KMS-11 (cell line): ENCODE measurements at regions not wholly inside any gene's neighbourhood (a gene's known extent, or its start where the extent isn't known, plus 50 kb on each side); places are given as distances from the start of the nearest gene placed in this dataset.

Experiments
- H2AFZ ChIP-seq: fragments of 200-600 bp; sonication (generic); 2 replicates; pipeline ENCODE4 v1.6.1; 2016; ENCODE audit warnings: antibody characterized with exemption, mixed run types, low read depth
- H3K27ac ChIP-seq: fragments of 200-600 bp; sonication (generic); 2 replicates; pipeline ENCODE4 v1.6.1; 2016; ENCODE audit warnings: mild to moderate bottlenecking, mixed run types
- H3K27me3 ChIP-seq: fragments of 200-600 bp; sonication (generic); 2 replicates; pipeline ENCODE4 v1.6.1; 2017; ENCODE audit warnings: mild to moderate bottlenecking, low read depth, mixed run types, moderate library complexity; ENCODE audit not compliant: insufficient read depth
- H3K36me3 ChIP-seq: fragments of 200-600 bp; sonication (generic); 2 replicates; pipeline ENCODE4 v1.6.1; 2017; ENCODE audit warnings: mild to moderate bottlenecking, mixed run types; ENCODE audit not compliant: insufficient read depth
- H3K4me1 ChIP-seq: fragments of 200-600 bp; sonication (generic); 2 replicates; pipeline ENCODE4 v1.6.1; 2016; ENCODE audit warnings: mild to moderate bottlenecking, low read depth, mixed run types; ENCODE audit not compliant: poor library complexity, severe bottlenecking
- H3K4me2 ChIP-seq: fragments of 200-600 bp; sonication (generic); 2 replicates; pipeline ENCODE4 v1.7.0; 2016; ENCODE audit warnings: mild to moderate bottlenecking, mixed run types
- H3K4me3 ChIP-seq: fragments of 200-600 bp; sonication (generic); IDR thresholded peaks from 2 replicates; pipeline ENCODE4 v1.6.1; 2017; ENCODE audit warnings: low read depth, low read length, mixed read lengths; ENCODE audit not compliant: insufficient read depth
- H3K79me2 ChIP-seq: fragments of 200-600 bp; sonication (generic); 2 replicates; pipeline ENCODE4 v1.6.1; 2016; ENCODE audit warnings: low read depth, mixed run types; ENCODE audit not compliant: insufficient read depth
- H3K9ac ChIP-seq: fragments of 200-600 bp; sonication (generic); 2 replicates; pipeline ENCODE4 v1.6.1; 2016; ENCODE audit warnings: mild to moderate bottlenecking, mixed run types
- H4K20me1 ChIP-seq: fragments of 200-600 bp; sonication (generic); 2 replicates; pipeline ENCODE4 v1.6.1; 2016; ENCODE audit warnings: mild to moderate bottlenecking, mixed run types; ENCODE audit not compliant: insufficient read depth
- TF ChIP-seq, protein P1 (sequence below): fragments of 200-600 bp; sonication (generic); conservative IDR thresholded peaks from 2 replicates; pipeline ENCODE4 v1.6.1; 2017; ENCODE audit warnings: low read depth, mild to moderate bottlenecking, antibody characterized with exemption, low read length, moderate library complexity, mixed read lengths

DNA sequence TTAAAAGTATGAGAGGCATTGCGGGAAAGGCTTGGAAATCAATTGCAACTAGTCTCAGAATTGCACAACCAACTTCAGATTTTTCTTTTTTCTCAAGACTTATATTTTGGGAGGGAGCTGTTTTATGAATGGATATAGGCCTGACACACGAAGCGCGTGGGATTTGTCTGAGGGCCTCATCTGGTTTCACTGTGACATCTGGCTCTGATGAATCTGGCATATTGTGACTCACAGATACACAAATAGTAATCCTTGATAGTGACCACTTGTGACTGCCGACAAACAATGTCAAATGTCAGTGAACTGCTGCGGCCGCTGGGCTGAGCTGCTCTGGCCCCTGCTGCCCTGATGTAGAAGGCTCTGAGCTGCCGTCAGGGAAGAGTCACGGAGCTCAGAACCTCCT lies 655.1 kb downstream of the INHBA start:
- H3K36me3 ChIP-seq = no peaks in the 10 kb centered on the region
- H3K4me2 ChIP-seq = no peak overlapping the region
- H3K9ac ChIP-seq = no peak overlapping the region
- TF ChIP-seq, protein P1, sequence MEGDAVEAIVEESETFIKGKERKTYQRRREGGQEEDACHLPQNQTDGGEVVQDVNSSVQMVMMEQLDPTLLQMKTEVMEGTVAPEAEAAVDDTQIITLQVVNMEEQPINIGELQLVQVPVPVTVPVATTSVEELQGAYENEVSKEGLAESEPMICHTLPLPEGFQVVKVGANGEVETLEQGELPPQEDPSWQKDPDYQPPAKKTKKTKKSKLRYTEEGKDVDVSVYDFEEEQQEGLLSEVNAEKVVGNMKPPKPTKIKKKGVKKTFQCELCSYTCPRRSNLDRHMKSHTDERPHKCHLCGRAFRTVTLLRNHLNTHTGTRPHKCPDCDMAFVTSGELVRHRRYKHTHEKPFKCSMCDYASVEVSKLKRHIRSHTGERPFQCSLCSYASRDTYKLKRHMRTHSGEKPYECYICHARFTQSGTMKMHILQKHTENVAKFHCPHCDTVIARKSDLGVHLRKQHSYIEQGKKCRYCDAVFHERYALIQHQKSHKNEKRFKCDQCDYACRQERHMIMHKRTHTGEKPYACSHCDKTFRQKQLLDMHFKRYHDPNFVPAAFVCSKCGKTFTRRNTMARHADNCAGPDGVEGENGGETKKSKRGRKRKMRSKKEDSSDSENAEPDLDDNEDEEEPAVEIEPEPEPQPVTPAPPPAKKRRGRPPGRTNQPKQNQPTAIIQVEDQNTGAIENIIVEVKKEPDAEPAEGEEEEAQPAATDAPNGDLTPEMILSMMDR = no peak
- H2AFZ ChIP-seq = no peak overlapping the region
- no peak overlapping the region for H3K27ac ChIP-seq
- H3K79me2 ChIP-seq = no peaks in the 10 kb centered on the region
- no peaks in the 10 kb centered on the region for H3K4me1 ChIP-seq
- H3K27me3 ChIP-seq = no peaks in the 10 kb centered on the region
- H3K4me3 ChIP-seq = no peak overlapping the region
- no peaks in the 10 kb centered on the region for H4K20me1 ChIP-seq

DNA sequence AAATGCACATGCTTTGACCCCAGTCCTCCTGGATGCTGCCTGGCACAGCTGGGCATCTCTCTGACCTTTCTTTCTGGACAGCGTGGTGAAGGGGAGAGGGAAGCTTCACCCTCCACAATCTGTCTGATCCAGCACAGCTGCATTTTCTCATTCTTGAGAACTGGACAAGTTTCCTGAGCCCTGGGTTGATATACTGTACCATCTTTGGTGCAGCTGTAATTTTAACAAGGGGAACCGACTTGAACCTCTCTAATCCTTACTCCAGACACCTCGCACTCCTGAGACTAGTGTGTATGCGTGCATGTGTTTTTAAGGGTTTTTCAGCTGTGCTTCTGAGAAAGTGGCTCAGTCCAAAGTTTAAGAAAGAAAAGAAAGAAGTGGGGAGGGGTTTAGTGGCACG lies 655.7 kb downstream of the INHBA start:
- no peak overlapping the region for H3K9ac ChIP-seq
- H3K27me3 ChIP-seq = no peaks in the 10 kb centered on the region
- H3K4me3 ChIP-seq = no peak overlapping the region
- H3K4me1 ChIP-seq = no peaks in the 10 kb centered on the region
- TF ChIP-seq, protein P1 = no peak
- H3K27ac ChIP-seq = no peak overlapping the region
- no peaks in the 10 kb centered on the region for H3K79me2 ChIP-seq
- no peaks in the 10 kb centered on the region for H4K20me1 ChIP-seq
- no peak overlapping the region for H2AFZ ChIP-seq
- no peaks in the 10 kb centered on the region for H3K36me3 ChIP-seq
- no peak overlapping the region for H3K4me2 ChIP-seq

DNA sequence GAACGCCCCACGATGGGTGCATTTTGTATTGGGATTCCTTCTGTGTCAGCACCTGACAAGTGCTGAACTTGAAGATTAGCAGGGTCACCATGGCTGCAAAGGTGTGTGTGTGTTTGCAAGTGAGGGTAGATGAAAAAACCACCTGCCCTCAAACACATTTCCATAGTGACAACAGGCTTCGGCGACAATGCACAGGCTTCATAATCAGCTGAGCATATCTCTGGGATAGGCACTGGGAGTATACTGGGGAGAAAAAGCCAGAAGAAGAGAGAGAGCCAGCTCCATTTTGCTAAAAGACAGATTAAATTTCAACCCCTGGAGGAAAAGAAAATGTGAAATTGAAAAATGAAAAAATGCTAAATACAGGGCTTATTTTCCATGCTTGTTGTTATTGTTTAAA lies 656.1 kb downstream of the INHBA start:
- H3K4me3 ChIP-seq = no peak overlapping the region
- no peaks in the 10 kb centered on the region for H3K27me3 ChIP-seq
- H3K27ac ChIP-seq = no peak overlapping the region
- no peaks in the 10 kb centered on the region for H3K79me2 ChIP-seq
- H4K20me1 ChIP-seq = no peaks in the 10 kb centered on the region
- TF ChIP-seq, protein P1 = no peak
- H3K36me3 ChIP-seq = no peaks in the 10 kb centered on the region
- H3K9ac ChIP-seq = no peak overlapping the region
- H3K4me2 ChIP-seq = no peak overlapping the region
- no peaks in the 10 kb centered on the region for H3K4me1 ChIP-seq
- no peak overlapping the region for H2AFZ ChIP-seq

DNA sequence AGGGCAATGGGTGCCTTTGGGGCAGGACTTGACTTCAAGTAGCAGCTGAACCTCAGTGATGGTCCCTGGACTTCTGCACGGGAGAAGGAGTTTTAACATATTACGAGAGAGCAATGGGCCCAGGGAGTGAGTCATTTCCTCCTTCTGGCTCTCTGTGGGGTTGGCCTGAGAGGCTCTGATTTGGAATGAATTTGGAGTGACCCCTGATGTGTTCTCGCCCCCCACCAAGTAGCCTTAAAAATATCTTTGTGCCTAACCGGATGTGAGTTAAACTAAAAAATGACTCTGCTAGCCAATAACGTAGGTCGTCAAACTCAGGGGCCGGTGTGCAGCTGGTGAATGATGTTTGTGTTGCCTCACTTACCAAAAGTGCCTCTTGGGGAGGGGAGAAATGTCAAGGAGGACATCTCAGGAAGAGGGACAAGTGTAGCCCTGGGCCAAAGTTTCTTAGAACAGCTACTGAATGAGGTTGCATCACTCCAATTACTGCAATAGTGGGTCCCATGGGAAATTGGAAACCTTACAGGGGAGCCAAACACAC lies 656.6 kb downstream of the INHBA start:
- no peaks in the 10 kb centered on the region for H4K20me1 ChIP-seq
- no peaks in the 10 kb centered on the region for H3K4me1 ChIP-seq
- no peak overlapping the region for H2AFZ ChIP-seq
- TF ChIP-seq, protein P1 = no peak
- no peak overlapping the region for H3K27ac ChIP-seq
- no peak overlapping the region for H3K4me2 ChIP-seq
- H3K9ac ChIP-seq = no peak overlapping the region
- no peaks in the 10 kb centered on the region for H3K79me2 ChIP-seq
- no peaks in the 10 kb centered on the region for H3K27me3 ChIP-seq
- H3K36me3 ChIP-seq = no peaks in the 10 kb centered on the region
- H3K4me3 ChIP-seq = no peak overlapping the region
